ENCODE measurements at regions not wholly inside any gene's neighbourhood (a gene's known extent, or its start where the extent isn't known, plus 50 kb on each side); places are given as distances from the start of the nearest gene placed in this dataset.

- no peaks in the 10 kb centered on the region for H3K36me3 ChIP-seq (ENCODE audit: insufficient read depth, insufficient read length, low read length)
- no peak for DNase-seq (ENCODE audit: low read depth, low spot score)
- H3K4me3 ChIP-seq (ENCODE audit: insufficient read length, low read depth): no peak overlapping the region
- H3K9me3 ChIP-seq (ENCODE audit: insufficient read depth, low read length): no peaks in the 10 kb centered on the region
- no peaks in the 10 kb centered on the region for H3K4me1 ChIP-seq (ENCODE audit: insufficient read depth, insufficient read length)
- TF ChIP-seq YY1 (IDR thresholded peaks at IDR 0.05; ENCODE audit: insufficient read depth, insufficient read length): no peak
- no peak for TF ChIP-seq SUZ12 (IDR thresholded peaks at IDR 0.05; ENCODE audit: extremely low read depth, insufficient read depth, insufficient read length)
- TF ChIP-seq ZNF274 (IDR thresholded peaks at IDR 0.05; ENCODE audit: low read depth, low read length): no peak
- no peak overlapping the region for H3K9ac ChIP-seq (ENCODE audit: insufficient read length, low read depth)
- H3K27me3 ChIP-seq (ENCODE audit: insufficient read depth, insufficient read length): no peaks in the 10 kb centered on the region
Measured at GRCh38 chr12:115094163-115094816, 410.3 kb upstream of the TBX3 start.

GRCh38 chr12:115093261-115093660 is 409.3 kb upstream of the TBX3 start:
- H3K4me3 ChIP-seq (ENCODE audit: insufficient read length, low read depth): no peak overlapping the region
- no peaks in the 10 kb centered on the region for H3K36me3 ChIP-seq (ENCODE audit: insufficient read depth, insufficient read length, low read length)
- TF ChIP-seq YY1 (IDR thresholded peaks at IDR 0.05; ENCODE audit: insufficient read depth, insufficient read length) (no peak), ZNF274 (IDR thresholded peaks at IDR 0.05; ENCODE audit: low read depth, low read length) (no peak), SUZ12 (IDR thresholded peaks at IDR 0.05; ENCODE audit: extremely low read depth, insufficient read depth, insufficient read length) (no peak)
- no peaks in the 10 kb centered on the region for H3K27me3 ChIP-seq (ENCODE audit: insufficient read depth, insufficient read length)
- no peaks in the 10 kb centered on the region for H3K9me3 ChIP-seq (ENCODE audit: insufficient read depth, low read length)
- no peak for DNase-seq (ENCODE audit: low read depth, low spot score)
- no peaks in the 10 kb centered on the region for H3K4me1 ChIP-seq (ENCODE audit: insufficient read depth, insufficient read length)
- H3K9ac ChIP-seq (ENCODE audit: insufficient read length, low read depth): no peak overlapping the region

- DNase-seq (ENCODE audit: low read depth, low spot score): no peak
- H3K4me3 ChIP-seq (ENCODE audit: insufficient read length, low read depth): no peak overlapping the region
- no peaks in the 10 kb centered on the region for H3K9me3 ChIP-seq (ENCODE audit: insufficient read depth, low read length)
- no peaks in the 10 kb centered on the region for H3K36me3 ChIP-seq (ENCODE audit: insufficient read depth, insufficient read length, low read length)
- no peaks in the 10 kb centered on the region for H3K27me3 ChIP-seq (ENCODE audit: insufficient read depth, insufficient read length)
- H3K9ac ChIP-seq (ENCODE audit: insufficient read length, low read depth): no peak overlapping the region
- TF ChIP-seq YY1 (IDR thresholded peaks at IDR 0.05; ENCODE audit: insufficient read depth, insufficient read length) (no peak), ZNF274 (IDR thresholded peaks at IDR 0.05; ENCODE audit: low read depth, low read length) (no peak)
- no peaks in the 10 kb centered on the region for H3K4me1 ChIP-seq (ENCODE audit: insufficient read depth, insufficient read length)
Measured at GRCh38 chr12:115090783-115091182, 406.8 kb upstream of the TBX3 start.

- H3K27me3 ChIP-seq (ENCODE audit: insufficient read depth, insufficient read length): no peaks in the 10 kb centered on the region
- no peak for DNase-seq (ENCODE audit: low read depth, low spot score)
- no peak for TF ChIP-seq YY1 (IDR thresholded peaks at IDR 0.05; ENCODE audit: insufficient read depth, insufficient read length)
- no peak for TF ChIP-seq SUZ12 (IDR thresholded peaks at IDR 0.05; ENCODE audit: extremely low read depth, insufficient read depth, insufficient read length)
- no peak for TF ChIP-seq ZNF274 (IDR thresholded peaks at IDR 0.05; ENCODE audit: low read depth, low read length)
- no peaks in the 10 kb centered on the region for H3K9me3 ChIP-seq (ENCODE audit: insufficient read depth, low read length)
- H3K36me3 ChIP-seq (ENCODE audit: insufficient read depth, insufficient read length, low read length): no peaks in the 10 kb centered on the region
- H3K9ac ChIP-seq (ENCODE audit: insufficient read length, low read depth): no peak overlapping the region
- no peak overlapping the region for H3K4me3 ChIP-seq (ENCODE audit: insufficient read length, low read depth)
- no peaks in the 10 kb centered on the region for H3K4me1 ChIP-seq (ENCODE audit: insufficient read depth, insufficient read length)
Measured at GRCh38 chr12:115088995-115089841, 405.2 kb upstream of the TBX3 start.

- Histone ChIP-seq H3K4me1 (ENCODE audit: insufficient read depth, insufficient read length) (no peaks in the 10 kb centered on the region), H3K27me3 (ENCODE audit: insufficient read depth, insufficient read length) (no peaks in the 10 kb centered on the region), H3K36me3 (ENCODE audit: insufficient read depth, insufficient read length, low read length) (no peaks in the 10 kb centered on the region), H3K9me3 (ENCODE audit: insufficient read depth, low read length) (no peaks in the 10 kb centered on the region), H3K4me3 (ENCODE audit: insufficient read length, low read depth) (no peak overlapping the region), H3K9ac (ENCODE audit: insufficient read length, low read depth) (no peak overlapping the region)
- DNase-seq (ENCODE audit: low read depth, low spot score): no peak
- TF ChIP-seq ZNF274 (IDR thresholded peaks at IDR 0.05; ENCODE audit: low read depth, low read length) (no peak), SUZ12 (IDR thresholded peaks at IDR 0.05; ENCODE audit: extremely low read depth, insufficient read depth, insufficient read length) (no peak), YY1 (IDR thresholded peaks at IDR 0.05; ENCODE audit: insufficient read depth, insufficient read length) (no peak)
Measured at GRCh38 chr12:115088328-115088994, 404.5 kb upstream of the TBX3 start.

GRCh38 chr12:115085594-115085993 is 401.6 kb upstream of the TBX3 start:
- no peak for TF ChIP-seq ZNF274 (IDR thresholded peaks at IDR 0.05; ENCODE audit: low read depth, low read length)
- TF ChIP-seq YY1 (IDR thresholded peaks at IDR 0.05; ENCODE audit: insufficient read depth, insufficient read length): no peak
- TF ChIP-seq SUZ12 (IDR thresholded peaks at IDR 0.05; ENCODE audit: extremely low read depth, insufficient read depth, insufficient read length): no peak
- no peak overlapping the region for H3K9ac ChIP-seq (ENCODE audit: insufficient read length, low read depth)
- H3K9me3 ChIP-seq (ENCODE audit: insufficient read depth, low read length): no peaks in the 10 kb centered on the region
- H3K4me3 ChIP-seq (ENCODE audit: insufficient read length, low read depth): no peak overlapping the region
- DNase-seq (ENCODE audit: low read depth, low spot score): no peak
- no peaks in the 10 kb centered on the region for H3K36me3 ChIP-seq (ENCODE audit: insufficient read depth, insufficient read length, low read length)
- H3K4me1 ChIP-seq (ENCODE audit: insufficient read depth, insufficient read length): no peaks in the 10 kb centered on the region
- no peaks in the 10 kb centered on the region for H3K27me3 ChIP-seq (ENCODE audit: insufficient read depth, insufficient read length)

GRCh38 chr12:115079760-115080159 is 395.8 kb upstream of the TBX3 start:
- Histone ChIP-seq H3K4me1 (ENCODE audit: insufficient read depth, insufficient read length) (no peaks in the 10 kb centered on the region), H3K27me3 (ENCODE audit: insufficient read depth, insufficient read length) (no peaks in the 10 kb centered on the region), H3K4me3 (ENCODE audit: insufficient read length, low read depth) (no peak overlapping the region), H3K9ac (ENCODE audit: insufficient read length, low read depth) (no peak overlapping the region), H3K9me3 (ENCODE audit: insufficient read depth, low read length) (no peaks in the 10 kb centered on the region), H3K36me3 (ENCODE audit: insufficient read depth, insufficient read length, low read length) (no peaks in the 10 kb centered on the region)
- DNase-seq (ENCODE audit: low read depth, low spot score): no peak
- TF ChIP-seq ZNF274 (IDR thresholded peaks at IDR 0.05; ENCODE audit: low read depth, low read length) (no peak), YY1 (IDR thresholded peaks at IDR 0.05; ENCODE audit: insufficient read depth, insufficient read length) (no peak), SUZ12 (IDR thresholded peaks at IDR 0.05; ENCODE audit: extremely low read depth, insufficient read depth, insufficient read length) (no peak)

Measured in NT2/D1 (cell line).